ENCODE measurements at regions not wholly inside any gene's neighbourhood (a gene's known extent, or its start where the extent isn't known, plus 50 kb on each side); places are given as distances from the start of the nearest gene placed in this dataset.

- TF ChIP-seq CTCF (IDR thresholded peaks at IDR 0.05), result no peak
- TF ChIP-seq POLR2A (IDR thresholded peaks at IDR 0.05), result no peak
- no peak for TF ChIP-seq EP300 (IDR thresholded peaks at IDR 0.05)
Measured at GRCh38 chr1:47579809-47580208, 142.0 kb downstream of the FOXD2 start.

Measured in gastroesophageal sphincter (tissue), 3 donors.